Stimulated activated CD8-positive, alpha-beta memory T cell treated with anti-CD3 and anti-CD28 coated beads, Interleukin-4, amount 100 ng/mL, for 48 hours (primary cell): ENCODE measurements at regions not wholly inside any gene's neighbourhood (a gene's known extent, or its start where the extent isn't known, plus 50 kb on each side); places are given as distances from the start of the nearest gene placed in this dataset.
A peak's percentile ranks its signal among the peaks of the same experiment; 100 is the strongest.

Experiments used
- DNase-seq: peaks from one replicate; pipeline ENCODE4 v3.0.0-alpha.2; 2020

DNA sequence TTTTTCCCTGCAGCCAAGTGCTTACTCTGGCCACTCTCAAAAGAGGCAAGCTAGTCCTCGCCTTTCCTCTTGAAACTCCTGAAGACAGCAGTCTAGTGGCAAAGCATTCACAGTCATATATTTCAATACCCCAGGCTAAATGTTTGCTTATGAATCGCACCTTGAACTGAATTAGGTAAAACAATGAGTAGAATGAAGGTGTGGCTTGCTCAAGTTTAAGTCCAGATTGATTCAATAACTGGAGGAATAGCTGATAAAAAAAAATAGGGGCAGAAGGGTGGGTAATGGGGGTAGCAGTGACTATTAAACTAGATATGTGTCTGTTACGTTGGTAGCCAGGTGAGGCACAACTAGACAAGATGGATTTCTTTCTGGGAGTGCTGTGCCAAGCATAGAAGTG lies 88.2 kb upstream of the EPB41L3 start:
- no peak for DNase-seq

DNA sequence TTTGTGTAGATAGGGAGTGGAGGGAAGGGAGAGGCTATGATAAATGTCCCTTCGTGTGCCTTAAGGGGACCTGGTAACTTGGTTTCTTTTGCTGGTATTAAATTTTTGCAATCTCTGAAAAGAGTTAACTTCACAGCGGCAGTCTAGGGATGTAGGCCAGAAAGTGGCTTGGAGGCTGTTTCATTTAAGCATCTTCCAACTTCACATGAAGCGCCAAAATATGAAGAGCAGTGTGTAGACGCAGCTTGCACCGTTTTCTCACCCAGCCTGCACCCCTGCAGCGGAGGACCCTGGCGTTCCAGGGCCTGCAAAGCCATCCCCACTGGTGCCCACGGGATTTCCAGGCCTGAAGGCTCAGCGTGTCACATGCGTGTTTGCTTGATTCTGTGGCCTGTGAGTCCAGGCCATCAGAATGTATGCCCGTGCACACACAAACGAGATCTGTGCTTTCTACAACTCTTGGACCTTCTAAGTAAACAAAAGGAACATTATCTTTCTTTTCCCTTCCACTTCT lies 87.2 kb upstream of the EPB41L3 start:
- no peak for DNase-seq

DNA sequence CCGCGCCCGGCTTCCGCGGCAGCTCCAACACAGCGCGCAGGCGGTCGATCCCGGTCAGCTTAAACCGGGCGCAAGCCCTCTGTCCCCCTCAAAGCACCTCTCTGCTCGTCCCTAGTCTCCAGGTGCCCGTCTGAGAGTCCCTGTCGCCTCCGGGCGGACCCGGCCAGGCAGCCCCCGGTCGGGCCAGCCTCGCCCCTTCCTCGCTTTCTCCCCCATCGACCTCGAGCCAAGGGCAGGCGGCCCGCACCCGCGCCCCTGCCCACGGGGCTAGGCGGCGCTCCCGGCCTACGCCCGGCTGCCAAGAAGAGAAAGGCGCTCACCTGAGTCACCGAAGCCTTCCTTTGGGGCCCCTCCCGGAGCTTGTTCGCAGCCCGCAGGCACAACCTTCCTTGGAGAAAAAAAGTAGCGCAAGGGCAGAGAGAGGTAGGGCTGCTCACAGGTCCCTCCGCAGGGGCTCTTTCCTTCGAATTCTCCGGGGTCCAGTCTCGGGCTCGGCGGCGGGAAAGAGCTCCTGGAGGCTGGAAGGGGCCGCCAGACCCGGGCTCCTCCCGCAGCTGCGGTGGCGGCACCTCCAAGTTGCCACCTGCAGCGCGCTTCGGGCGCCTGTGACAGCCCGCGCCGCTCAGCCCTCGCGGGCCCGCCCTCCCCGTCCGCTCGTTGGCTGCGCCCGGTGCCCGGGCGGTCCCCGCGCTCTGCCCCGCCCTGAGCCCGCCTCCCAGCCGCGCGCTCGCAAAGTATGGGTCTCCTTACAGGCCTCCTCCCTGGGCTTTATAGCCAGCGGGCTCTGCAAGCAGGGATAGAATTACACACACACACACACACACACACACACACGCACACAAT lies 86.5 kb upstream of the EPB41L3 start:
- DNase-seq = peak; percentile 58

DNA sequence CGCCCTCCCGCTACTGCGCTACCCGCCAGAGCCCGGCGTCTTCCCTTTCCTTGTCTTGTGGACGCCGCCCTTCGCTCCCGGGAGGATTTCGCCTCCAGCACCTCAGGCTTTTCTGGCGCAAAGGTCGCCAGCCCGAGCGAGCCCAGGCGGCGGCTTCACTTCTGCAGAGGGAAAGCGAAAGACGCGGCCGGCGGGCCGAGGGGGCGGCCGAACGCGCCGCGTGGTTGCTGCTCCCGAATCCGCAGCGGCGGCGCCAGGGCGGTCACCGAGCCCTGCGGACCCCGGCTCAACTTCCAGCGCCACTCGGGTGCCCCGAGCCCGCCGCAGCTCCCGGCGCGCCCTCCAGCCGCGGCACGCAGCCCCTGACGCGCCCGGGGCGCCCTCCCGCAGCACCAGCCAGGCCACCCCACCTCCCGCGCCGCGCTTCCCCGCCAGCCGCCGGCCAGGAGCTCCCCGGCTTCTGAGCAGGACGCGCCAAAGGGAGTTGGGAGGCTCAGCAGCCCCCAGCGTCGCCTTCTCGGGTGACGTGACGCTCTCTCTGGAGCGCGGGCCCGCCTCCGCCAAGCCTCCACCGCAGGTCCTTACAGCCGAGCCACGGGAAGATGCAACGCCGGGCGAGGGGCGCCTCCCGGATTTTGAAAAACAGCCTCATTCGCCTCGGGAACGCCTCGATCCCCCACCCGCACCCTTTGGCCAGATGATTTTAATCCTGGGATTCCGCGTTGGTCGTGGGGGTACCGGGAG lies 84.9 kb upstream of the EPB41L3 start:
- peak; percentile 24 for DNase-seq

DNA sequence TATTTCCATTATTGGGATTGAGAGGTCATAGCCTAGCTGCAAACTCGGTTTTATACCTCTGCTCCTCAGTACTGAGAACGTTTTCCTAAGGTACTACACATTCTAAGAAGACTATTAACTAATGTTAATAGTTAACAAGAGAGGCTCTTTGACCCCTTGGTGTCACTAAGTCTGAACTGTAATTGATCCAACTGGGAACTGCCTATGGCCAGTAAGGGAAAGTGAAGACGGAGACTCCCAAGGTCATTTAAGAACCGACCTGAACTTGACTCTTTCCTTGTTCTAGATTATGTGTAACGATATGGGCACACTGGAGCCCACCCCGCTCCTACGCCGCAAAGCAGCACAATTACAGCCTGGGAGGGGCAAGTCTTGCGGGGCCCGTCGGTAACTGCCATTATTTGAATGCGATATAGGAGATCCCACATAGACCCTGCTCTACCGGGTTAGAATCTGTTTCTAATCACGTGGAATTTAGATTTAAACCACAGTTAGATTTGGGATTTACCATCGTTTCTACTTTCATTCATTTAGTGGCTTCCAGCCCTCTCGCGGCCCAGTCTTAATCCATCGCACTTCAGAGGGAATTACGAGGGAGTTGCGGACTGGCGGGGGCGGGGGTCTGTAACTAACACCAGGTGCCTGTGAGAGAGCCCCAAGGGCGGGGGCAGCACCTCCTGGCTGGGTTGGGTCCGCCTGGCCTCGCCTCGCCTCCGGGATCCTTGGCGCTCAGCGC lies 84.1 kb upstream of the EPB41L3 start:
- DNase-seq = no peak

DNA sequence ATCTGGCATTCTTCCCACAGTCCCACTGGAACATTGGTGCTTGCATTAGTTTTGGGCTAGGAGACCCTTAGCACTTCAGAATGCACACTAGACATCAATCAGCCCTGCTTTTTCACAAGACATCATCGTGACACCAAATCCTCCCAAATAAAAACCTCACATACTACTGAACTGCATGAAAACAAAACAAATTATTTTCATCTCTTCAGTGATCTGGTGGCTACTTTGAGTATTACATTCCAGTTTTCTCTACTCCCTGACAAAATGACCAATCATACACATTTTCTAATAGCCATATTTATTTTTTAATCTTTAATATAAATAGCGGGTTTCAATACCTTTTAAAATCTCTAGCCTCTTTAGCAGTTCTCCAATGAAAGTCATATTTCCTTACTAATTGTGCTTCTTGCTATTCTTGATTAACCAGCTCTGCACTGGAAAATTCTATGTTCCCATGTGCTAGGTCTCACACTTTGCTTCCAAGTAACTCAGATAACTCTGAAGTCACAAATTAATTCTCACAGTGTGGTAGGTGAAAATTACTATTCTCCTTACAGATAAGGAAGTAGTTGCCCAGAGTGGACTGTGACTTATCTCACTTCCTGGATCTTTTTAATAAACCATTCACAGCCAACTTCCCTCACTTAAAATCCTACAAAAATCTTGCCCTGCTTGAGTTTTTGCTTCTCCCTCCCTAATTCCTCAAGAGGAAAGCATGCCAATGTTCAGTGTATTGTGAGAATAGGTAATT lies 82.5 kb upstream of the EPB41L3 start:
- DNase-seq = no peak

DNA sequence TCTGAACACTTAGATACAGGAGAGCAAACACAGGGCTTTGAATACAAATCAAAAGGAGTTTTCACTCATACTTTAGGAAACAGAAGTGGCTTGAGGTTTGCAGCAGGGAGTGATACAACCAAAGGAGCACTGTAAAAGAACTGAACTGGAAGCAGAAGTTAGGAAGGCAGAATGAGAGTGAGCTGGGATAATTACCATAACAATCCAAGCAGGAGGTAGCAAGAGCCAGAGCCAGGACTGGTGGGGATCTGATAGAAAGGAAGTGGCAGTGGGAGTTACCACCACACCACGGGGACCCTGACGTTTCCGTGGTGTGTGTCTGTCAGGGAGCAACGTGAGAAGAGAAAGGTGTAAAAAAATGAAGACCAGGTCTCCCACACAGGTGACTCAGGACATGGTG lies 81.3 kb upstream of the EPB41L3 start:
- no peak for DNase-seq

DNA sequence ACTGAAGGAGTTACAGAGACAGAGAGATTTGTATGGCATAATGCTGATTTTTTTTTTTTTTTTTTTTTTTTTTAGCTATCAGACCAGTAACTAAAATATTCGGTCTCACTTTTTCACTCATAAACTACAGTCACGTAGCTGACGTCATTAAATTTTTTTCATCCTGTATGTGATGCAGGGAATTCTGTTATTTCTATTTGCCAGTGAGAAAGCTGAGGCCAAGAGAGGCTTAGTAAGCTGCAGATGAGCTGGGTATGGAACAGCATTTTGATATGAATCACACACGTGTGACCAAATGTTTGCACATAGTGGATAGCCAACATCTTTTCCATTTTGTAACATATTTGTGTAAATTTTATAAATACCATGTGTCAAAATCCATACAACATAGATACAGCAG lies 79.1 kb upstream of the EPB41L3 start:
- DNase-seq = no peak

DNA sequence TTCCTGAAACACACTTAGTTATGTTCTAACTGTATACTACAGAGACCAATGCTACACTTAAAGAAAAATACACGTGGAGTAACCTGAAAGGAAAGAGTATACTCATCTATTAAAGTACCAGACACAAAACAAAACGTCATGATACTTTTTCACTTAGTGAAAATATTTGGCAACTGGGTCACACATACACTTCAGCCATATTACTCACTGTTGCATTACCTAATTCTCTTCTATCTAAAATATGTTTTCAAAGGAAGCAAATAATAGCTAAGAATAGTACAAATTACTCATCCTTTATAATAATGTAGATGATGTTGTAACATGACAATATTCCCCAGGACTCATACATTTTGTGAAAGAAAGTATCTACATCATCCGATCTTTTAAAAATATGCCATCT lies 76.5 kb upstream of the EPB41L3 start:
- DNase-seq = no peak

DNA sequence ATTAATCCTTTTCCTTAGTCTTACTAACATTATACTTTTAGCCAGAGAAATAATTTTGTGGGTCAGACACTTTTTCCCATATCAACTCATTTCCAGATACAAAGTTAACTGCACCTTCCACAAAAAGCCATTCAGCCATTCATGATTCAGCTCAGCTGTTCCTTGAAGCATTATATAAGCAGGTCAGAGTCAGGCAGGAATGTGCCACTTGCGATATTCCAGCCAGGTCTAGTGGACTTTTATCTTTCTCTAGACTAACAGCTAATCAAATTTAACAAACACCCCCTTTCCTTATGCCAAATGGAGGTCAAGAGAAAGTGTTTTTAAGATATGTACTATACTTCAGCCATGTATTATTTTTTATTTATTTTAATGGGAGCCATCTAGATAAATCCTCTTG lies 75.6 kb upstream of the EPB41L3 start:
- DNase-seq = no peak

DNA sequence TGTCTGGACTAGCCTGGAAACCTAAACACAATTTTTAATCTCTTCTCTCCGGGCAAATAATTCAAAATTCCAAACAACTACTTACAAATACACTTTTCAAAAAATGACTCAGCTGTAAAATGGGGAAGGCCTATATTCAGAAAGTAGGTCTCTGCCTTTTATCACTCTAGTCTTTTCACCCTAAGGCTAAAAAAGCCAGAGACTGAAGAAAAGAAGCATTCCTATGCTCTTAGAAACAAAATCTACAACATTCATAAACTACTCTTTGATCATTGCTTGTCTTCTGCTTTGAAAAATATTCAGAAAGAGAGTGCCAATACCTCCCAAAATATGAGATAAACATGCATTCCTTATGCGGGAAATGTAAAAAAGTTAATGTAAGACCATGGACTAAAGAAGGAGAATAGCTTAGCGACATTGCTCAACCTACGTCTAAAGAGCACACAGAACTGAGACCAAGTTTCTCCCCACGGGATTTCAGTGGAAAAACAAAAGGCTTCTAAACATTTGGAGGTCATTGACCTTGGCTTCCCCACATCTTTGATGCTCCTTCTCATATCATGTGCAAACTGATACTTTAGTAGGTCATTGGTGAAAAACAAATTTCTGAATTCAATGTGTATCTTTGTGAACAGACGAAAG lies 74.4 kb upstream of the EPB41L3 start:
- no peak for DNase-seq

DNA sequence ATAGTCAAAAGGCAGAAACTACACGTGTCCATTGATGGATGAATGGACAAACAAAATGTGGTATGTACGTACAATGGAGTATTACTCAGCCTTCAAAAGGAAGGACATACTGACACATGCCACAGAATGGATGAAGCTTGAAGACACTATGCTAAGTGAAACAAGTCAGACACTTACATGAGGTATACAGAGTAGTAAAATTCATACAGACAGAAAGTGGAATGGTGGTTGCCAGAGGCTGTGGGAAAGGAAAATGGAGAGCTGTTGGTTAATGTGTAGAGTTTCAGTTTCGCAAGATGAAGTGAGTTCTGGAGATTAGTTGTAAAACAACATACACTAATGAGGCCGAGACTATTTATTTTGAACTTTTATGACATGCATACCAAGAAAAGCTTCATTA lies 67.4 kb upstream of the EPB41L3 start:
- DNase-seq = no peak

DNA sequence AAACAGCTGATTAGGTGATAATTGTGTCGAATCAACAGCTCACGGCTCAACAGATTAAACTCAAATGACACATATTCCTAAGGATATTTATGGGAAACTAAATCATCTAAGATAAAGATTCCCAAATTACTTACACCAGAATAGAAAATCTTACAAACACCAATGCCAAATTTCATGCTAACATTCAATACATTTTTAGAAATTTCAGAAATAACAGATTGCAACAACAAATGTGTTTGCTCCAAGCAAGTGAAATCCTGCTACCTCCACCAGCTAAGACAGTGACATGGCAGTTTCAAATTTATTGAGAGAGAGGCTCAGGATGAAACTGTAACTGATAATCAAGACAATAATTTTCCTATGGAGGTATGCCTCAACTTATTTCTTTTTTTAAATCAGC lies 65.0 kb upstream of the EPB41L3 start:
- DNase-seq = no peak

DNA sequence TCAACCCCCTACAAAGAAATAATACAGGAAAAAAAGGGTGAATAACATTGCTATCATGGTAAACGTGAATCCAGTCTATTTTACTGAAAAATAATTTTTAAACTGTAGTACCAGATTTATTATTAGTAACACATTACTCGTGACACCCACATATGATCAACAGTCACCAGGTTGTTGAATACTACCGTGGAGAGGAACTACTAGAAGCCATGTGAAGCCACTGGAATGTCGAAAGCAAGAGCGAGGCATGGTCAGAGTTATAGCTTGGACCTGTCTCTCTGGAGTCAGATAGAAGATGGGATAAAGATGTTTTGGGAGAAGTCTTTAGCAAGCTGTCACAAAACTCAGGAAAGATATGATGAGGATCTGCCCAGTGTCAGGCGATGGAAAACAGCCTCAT lies 63.2 kb upstream of the EPB41L3 start:
- DNase-seq = no peak

DNA sequence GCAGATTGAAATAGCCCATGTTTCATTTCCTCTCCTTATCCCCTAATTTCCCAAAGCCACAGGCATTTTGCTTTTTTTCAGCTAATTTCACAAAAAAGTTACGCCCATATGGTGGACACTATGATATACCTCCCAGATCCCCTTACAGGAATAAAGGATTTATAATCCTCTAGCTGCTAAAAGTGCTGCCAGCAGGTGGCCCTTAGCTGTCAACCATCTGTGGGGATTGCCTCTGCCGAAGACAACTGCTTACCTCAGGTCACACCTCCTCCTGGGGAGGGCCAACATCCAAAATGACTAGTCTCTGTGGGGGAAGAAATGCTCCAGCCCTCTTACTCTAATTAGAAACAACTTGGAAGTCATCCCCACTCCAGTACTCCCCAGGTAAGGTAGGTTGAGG lies 61.0 kb upstream of the EPB41L3 start:
- no peak for DNase-seq

DNA sequence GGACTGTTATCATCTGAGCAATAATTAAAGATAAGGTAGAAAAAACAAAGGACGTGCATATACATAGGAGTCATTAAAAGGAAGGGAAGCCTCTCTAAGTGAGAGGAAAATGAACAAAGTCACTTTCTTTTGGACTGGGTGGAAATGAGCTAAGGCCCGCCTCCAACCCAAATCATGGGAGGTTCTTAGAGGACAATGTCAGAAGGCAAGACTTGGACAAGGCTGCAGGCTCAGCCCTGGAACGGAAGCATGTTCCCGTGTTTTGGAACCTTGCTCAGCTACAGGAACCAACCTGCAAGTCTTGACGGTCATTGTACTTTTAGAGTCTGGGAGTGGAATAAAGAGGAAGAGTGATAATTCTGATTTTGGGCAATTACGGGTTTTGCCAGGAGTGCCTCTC lies 59.4 kb upstream of the EPB41L3 start:
- DNase-seq = no peak

DNA sequence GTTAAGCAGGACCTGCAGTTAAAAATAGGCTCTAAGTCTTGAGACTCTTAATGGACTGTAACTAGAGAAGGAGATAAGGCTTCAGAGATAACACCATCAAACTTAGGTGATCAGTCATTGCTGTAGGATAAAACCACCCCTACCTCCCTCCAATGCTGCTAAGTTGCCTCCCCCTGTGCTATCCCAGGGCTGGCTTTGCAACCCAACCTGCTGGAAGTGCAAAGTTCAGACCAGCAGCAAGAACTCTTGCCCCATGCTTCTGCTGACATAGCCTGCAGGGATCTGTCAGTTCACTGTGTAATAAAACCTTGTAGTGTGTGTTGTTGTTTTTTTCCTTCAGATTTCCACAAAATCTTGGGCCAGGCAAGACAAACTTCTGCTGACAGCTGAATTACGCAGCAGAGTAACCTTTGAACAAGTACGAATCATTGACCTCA lies 57.4 kb upstream of the EPB41L3 start:
- DNase-seq = no peak

DNA sequence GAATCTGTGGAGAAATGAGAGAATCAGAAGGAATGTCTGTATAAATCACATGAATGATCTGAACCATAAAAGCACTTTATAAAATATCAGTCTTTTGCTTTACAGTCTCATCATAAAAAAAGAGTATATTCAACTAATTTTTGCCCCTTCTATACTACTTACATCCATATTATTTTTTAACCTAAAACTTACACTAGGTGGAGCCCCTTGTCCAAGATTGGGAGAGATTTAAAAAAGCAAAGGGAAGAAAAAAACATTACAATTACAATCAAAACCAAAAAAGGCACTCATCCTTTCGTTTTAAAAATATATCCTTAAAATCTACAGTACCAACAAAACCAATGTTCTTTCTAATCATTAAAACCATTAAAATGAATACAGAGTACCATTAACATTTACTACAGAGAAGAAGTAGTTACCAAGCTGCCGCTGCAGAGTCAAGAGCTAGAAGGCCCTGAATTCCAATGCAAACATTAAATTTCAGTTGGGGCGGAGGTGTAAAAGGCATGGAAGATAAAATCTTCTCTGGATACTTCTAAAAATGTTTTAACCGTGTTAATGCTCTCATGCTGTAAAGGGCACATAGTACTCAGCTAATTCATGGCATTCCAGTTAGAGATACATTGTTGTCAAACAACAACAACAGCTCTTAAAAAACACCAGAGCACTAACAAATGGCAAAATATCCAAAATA lies 56.7 kb upstream of the EPB41L3 start:
- no peak for DNase-seq

DNA sequence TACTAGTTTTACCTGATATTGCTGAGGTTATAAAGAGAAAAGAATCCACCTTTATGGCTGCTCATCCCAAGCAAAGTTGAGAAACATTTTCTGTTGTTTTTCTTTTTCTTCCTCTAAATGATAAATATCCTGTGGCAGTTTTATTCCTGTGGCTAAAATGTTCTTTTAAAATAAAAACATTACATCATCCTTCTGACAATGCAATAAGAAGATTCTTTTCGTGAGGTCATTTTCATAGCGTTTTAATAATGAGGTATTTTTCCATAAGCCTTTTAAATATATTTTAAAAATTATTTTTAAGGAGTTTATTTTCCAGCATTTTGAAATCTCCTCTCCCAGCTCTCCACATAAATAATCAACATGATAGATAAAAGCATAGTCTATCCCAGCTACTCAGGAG lies 52.8 kb upstream of the EPB41L3 start:
- no peak for DNase-seq
